GM19468 (cell line): ENCODE measurements at regions not wholly inside any gene's neighbourhood (a gene's known extent, or its start where the extent isn't known, plus 50 kb on each side); places are given as distances from the start of the nearest gene placed in this dataset.
A peak's percentile ranks its signal among the peaks of the same experiment; 100 is the strongest.
"Not testable (repeated sequence)": the region's sequence is repeated elsewhere in the genome, so short reads cannot be mapped to it uniquely, and the experiment has no call there.

Source experiments
- ATAC-seq: cut with Tn5 transposase; IDR thresholded peaks from one replicate; pipeline ENCODE4 v1.9.1; 2021; ENCODE audit warnings: mild to moderate bottlenecking, moderate library complexity, moderate number of reproducible peaks; ENCODE audit not compliant: unreplicated experiment; ENCODE audit errors: extremely low read depth

DNA sequence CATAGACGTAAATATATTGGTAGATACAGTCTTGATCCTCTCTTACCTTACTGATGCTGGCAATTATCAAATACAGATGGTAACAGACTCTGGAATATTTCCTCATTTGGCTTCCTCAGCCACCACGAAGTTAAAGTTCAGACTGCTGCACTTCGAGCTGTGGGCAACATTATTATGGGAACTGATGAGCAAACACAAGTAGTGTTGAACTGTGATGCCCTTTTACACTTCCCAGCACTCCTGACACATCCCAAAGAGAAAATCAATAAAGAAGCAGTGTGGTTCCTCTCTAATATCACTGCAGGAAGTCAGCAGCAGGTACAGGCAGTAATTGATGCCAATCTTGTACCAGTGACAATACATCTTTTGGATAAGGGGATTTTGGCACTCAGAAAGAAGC, 162.7 kb upstream of the NT5E start:
- no peak for ATAC-seq

DNA sequence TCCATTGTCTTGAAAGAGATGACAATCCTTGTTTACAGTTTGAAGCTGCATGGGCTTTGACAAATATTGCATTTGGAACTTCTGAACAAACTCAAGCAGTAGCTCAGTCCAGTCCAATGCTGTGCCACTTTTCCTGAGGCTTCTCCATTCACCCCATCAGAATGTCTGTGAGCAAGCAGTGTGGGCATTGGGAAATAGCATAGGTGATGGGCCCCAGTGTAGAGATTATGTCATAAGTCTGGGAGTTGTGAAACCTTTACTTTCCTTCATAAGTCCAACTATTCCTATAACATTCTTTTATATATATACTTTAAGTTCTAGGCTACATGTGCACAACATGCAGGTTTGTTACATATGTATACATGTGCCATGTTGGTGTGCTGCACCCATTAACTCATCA, 163.4 kb upstream of the NT5E start:
- not testable (repeated sequence) for ATAC-seq

GRCh38 chr6:85285934-85286333, 163.9 kb upstream of the NT5E start:
- no peak for ATAC-seq

GRCh38 chr6:85285114-85285513, 164.8 kb upstream of the NT5E start:
- no peak for ATAC-seq

- ATAC-seq, result no peak
Observed at GRCh38 chr6:85283436-85283835, 166.4 kb upstream of the NT5E start.

DNA sequence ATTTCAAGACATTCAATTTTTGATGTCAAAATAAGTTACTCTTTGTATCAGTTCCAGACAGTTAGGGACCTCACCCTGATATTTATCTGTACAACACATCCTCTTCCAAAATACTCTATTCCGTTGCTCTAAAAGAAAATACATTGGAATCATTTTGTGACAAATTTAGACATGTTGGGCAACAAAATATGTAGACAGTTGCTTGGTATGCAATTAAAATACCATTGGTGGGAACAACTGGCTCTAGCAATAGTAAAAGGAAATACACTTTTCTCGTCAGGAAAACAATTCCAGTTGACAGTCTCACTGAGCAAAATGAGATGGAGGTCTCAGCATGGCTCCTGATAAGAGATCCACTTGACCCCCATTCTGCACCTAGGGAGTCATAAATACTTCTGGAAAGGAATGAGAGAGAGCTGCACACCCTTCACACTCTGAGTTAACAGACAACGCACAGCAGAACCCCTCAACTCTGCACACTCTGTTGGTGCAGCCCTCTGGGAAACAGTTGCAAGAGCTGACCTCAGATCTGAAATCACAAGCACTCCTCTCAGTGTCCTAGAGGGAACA, 171.3 kb upstream of the NT5E start:
- ATAC-seq, result no peak

GRCh38 chr6:85276026-85276425, 173.9 kb upstream of the NT5E start:
- not testable (repeated sequence) for ATAC-seq

DNA sequence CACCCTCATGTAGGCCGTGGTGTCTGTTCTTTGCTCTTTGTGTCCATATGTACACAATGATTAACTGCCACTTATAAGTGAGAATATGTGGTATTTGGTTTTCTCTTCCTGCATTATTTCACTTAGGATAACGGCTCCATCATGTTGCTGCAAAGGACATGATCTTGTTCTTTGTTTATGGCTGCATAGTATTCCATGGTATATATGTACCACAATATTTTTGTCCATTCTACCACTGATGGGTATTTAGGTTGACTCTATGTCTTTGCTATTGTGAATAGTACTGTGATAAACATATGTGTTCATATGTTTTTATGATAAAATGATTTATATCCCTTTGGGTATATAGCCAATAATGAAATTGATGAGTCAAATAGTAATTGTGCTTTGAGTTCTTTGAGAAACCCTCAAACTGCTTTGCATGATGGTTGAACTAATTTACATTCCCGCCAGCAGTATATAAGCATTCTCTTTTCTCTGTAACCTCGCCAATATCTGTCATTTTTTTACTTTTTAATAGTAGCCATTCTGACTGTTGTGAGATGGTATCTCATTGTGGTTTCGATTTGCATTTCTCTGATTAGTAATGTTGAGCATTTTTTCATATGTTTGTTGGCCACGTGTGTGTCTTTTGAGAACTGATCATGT, 174.4 kb upstream of the NT5E start:
- ATAC-seq, result peak; percentile 46

DNA sequence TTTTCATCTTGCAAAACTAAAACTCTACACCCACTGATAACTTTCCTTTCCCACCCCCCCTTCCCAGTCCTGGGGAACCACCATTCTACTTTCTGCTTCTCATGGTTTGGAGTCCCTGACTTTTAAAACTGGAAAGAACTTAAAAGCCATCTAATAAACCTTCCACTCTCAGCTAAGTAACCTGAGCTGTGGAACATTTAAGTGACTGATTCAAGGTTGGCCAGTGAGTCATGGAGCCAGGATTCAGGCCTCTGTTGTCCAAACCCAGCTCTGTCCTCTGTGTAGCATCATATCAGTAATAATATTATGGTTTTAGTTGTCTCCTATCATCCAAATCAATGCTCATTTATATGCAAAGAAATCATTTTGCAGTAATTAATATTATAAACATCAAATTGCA, 176.0 kb upstream of the NT5E start:
- no peak for ATAC-seq

DNA sequence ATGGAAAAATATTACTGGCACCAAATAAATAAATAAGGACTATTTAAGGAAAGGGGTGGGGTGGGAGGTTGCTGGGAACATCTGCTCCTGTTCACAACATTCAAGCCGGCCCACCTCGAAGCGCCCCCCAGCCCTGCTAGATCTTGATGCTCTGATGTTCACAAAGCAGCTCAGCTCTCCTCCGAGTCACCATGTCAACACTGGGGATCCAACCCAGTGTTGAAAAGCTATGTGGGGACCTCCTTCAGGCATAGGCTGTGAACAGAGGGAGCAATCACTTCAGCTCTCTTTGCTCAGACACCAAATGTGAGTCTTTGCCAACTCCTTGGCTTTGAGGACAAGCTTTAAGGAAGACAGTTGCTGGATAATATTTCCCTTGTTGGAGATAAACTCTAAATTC, 176.8 kb upstream of the NT5E start:
- ATAC-seq, result no peak

DNA sequence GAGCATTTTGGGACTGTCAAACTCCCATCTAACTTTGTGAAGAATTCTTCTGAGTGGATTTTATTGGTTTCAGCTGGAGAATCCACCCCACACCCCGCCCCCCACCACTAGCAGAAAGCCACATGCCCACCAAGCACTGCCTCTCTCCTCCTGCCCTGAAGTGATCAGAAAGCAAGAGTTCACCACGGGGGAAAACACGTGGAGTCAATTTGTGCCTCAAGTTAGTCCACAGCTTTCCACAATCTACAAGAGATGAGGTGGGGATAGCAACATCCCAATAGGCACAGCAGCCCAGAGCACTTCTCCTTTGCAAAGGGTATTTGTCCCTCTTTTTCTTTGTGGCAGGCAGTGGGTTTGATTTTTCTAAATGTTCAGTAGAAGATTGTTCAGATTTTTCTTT, 177.3 kb upstream of the NT5E start:
- no peak for ATAC-seq

DNA sequence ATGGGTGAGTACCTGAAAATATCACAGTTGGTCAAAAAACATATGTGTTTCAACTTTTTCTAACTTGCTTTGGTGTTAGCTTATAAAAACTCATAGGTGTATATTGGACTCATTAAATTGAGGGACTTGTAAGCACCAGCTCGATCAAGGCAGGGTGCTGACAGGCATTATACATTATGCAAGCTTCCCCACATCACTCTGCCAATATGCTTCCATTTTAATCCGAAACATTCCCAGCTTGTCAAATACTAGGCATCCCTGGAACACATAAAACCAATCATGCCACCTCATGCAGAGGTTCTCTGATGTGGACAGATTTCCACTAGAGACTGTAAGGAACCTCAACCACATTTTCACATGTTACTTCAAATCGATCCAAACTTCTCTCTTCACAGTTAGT, 187.3 kb upstream of the NT5E start:
- no peak for ATAC-seq

DNA sequence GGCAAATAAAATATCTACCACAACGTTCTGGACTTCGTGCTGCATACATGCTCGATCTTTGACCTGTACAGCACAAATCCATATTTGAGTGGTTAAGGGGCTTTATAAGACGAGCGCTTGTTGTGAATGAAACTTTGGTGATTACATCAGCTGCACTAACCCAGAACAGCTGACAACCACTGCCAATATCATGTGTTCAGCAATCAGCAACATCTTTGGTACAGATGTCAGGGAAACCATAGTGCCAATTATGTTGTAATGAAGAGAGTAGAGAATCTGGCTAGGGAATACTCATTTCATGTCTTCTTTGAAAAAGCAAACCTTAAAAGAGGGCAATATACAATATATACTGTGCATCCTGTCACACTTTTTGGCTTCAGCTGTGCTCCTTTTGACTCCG, 188.6 kb upstream of the NT5E start:
- no peak for ATAC-seq

- ATAC-seq, result no peak
Observed at GRCh38 chr6:85255661-85256060, 194.2 kb upstream of the NT5E start.

- no peak for ATAC-seq
Observed at GRCh38 chr6:85252552-85252951, 197.3 kb upstream of the NT5E start.

GRCh38 chr6:85252085-85252484, 197.8 kb upstream of the NT5E start:
- ATAC-seq, result no peak

DNA sequence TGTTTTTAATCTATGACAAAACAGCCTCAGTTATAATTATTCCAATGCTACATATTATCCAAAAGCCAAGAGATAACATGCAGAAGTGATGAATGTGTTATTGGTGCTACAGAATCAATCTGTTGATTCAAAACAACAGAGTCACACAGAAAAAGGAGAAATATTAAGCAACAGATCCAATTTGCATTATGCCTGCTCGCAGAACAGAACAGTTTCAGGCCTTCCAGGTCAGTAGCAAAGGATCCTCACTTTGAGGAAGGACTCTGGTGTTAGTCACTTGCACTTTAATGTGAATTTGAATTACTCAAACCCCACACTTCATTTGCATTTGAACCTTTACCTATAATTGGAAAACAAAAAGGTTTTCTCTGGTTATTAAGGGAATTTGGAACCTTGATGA, 198.6 kb upstream of the NT5E start:
- no peak for ATAC-seq

- no peak for ATAC-seq
Observed at GRCh38 chr6:85250586-85251220, 199.2 kb upstream of the NT5E start.

DNA sequence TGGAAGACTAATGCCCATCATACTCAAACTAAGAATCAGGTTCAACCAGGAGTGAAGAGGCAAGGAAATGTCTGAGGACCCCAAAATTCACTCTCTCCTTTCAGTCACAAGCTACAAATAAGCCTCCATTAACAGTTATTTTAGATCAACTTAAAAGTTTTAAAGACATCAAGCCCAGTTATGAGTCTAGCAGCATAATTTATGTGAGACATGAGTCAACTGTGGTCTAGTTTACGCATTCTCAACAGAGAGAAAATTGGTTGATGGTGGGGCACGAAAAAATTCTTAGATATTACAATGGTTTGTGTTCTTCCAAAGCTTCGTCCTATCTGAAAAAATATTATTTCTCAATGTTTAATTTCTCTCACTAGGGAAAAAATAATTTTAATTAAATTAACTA, 204.9 kb upstream of the NT5E start:
- no peak for ATAC-seq

DNA sequence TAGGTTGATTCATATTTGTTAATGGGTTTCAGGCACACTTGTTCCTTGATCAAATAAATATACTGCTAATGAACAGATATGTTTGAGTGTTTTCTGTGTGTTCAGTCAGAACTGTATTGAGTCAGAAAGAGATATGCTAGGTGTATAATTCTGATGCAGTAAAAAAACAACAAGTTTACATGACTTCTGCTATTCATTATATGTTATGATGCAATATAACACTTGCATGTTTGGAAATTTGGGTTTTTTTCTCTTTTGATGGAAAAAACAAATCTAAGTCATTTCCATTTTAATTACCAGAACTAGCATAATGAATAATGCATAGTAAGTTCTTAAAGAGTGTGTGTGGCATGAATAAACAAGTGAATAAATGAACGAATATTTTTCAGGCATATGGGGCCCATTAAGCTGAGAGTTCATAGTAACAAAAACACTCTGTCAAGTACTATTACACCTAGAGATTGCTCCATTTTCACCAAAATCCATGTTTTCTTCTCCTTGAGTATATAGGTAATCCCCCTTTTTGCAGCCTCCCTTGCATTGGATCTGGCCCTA, 208.3 kb upstream of the NT5E start:
- ATAC-seq, result no peak

DNA sequence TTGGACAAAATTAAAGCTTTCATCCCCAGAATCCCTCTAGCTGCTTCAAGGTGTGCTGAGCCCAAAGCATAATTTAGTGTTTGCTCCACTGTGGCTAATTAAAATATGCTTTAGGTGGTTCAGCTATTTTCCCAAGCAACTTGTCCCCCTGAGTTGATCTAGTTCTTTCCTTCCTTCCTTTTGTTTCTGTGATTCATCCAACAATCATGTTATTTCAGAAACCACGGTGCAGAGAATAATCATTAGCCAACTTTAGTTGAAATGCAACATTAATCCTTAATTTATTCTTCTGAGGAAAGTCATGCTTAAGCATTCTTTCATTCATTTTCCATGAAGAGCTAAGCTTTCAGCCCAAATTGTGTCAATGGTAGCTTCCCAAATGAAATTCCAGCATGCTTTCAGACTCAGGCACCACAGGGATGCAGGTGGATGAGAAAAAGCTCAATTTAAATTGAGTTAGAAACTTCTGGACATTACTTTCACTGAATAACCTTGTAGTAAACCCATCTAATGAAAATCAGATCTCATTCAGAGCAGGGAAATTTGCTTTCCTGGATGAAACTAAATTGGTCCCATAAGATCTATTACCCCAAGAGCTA, 209.0 kb upstream of the NT5E start:
- no peak for ATAC-seq
